CD14-positive monocyte (primary cell): ENCODE measurements at regions not wholly inside any gene's neighbourhood (a gene's known extent, or its start where the extent isn't known, plus 50 kb on each side); places are given as distances from the start of the nearest gene placed in this dataset.

Experiments
- DNase-seq, 3 donors: peaks; one replicate each; pipeline ENCODE4 v3.0.0-alpha.2; 2011 to 2022
- H2AFZ ChIP-seq: 2 replicates; pipeline ENCODE4 v1.6.0; 2012; ENCODE audit warnings: mild to moderate bottlenecking, low read depth, low read length, inconsistent platforms; ENCODE audit not compliant: insufficient read depth, poor library complexity, severe bottlenecking
- H3K27ac ChIP-seq, 2 donors: 1 replicate in 1 of 2; 2 replicates in 1 of 2; pipeline ENCODE4 v1.5.1; 2012 to 2013; ENCODE audit warnings: low read length in 2 of 2, control low read depth in 1 of 2, inconsistent platforms in 1 of 2, low read depth in 1 of 2, mild to moderate bottlenecking in 1 of 2
- H3K27me3 ChIP-seq, 2 donors: one replicate each; pipeline versions ENCODE4 v1.6.0 to v1.6.1; 2011 to 2013; ENCODE audit warnings: low read length in 2 of 2; ENCODE audit not compliant: control insufficient read depth in 2 of 2, insufficient read depth in 2 of 2
- H3K36me3 ChIP-seq, 2 donors: replicated peaks in 1 of 2; 1 replicate in 1 of 2; 2 replicates in 1 of 2; pipeline versions ENCODE4 v1.5.1 to v1.6.1; 2012 to 2013; ENCODE audit warnings: low read length in 2 of 2, control low read depth in 1 of 2, inconsistent platforms in 1 of 2, mild to moderate bottlenecking in 1 of 2; ENCODE audit not compliant: insufficient read depth in 2 of 2, control insufficient read depth in 1 of 2
- H3K4me1 ChIP-seq, 2 donors: 1 replicate in 1 of 2; 2 replicates in 1 of 2; pipeline versions ENCODE4 v1.5.1 to v1.6.1; 2012 to 2013; ENCODE audit warnings: low read length in 2 of 2, control low read depth in 1 of 2, inconsistent platforms in 1 of 2, mild to moderate bottlenecking in 1 of 2, moderate library complexity in 1 of 2; ENCODE audit not compliant: insufficient read depth in 2 of 2, control insufficient read depth in 1 of 2
- H3K4me2 ChIP-seq: replicated peaks from 2 replicates; pipeline ENCODE3; 2012; ENCODE audit warnings: low read length, moderate library complexity, mild to moderate bottlenecking; ENCODE audit not compliant: poor library complexity, severe bottlenecking; ENCODE audit errors: extremely low read depth
- H3K4me3 ChIP-seq, 3 experiments: fragments of 200-600 bp in 1 of 3; sonication (generic) in 1 of 3; replicated peaks in 1 of 3; 1 replicate in 2 of 3; 2 replicates in 1 of 3; pipeline ENCODE4 v1.5.1; 2011 to 2013; ENCODE audit warnings: low read length in 3 of 3, mild to moderate bottlenecking in 3 of 3, control low read depth in 2 of 3, low read depth in 2 of 3, inconsistent platforms in 1 of 3, moderate library complexity in 1 of 3
- H3K79me2 ChIP-seq: 2 replicates; pipeline ENCODE4 v1.6.0; 2012; ENCODE audit warnings: mild to moderate bottlenecking, control low read depth, inconsistent platforms, low read length, moderate library complexity; ENCODE audit not compliant: insufficient read depth
- H3K9ac ChIP-seq: 2 replicates; pipeline ENCODE4 v1.6.0; 2017; ENCODE audit warnings: low read length, mild to moderate bottlenecking; ENCODE audit not compliant: insufficient read depth, poor library complexity, severe bottlenecking
- H3K9me3 ChIP-seq, 2 donors: replicated peaks in 1 of 2; 1 replicate in 1 of 2; 2 replicates in 1 of 2; pipeline versions ENCODE4 v1.5.1 to v1.6.1; 2012 to 2013; ENCODE audit warnings: low read length in 2 of 2, control low read depth in 1 of 2; ENCODE audit not compliant: control insufficient read depth in 1 of 2, insufficient read depth in 1 of 2
- H4K20me1 ChIP-seq: 2 replicates; pipeline ENCODE4 v1.6.0; 2012; ENCODE audit warnings: mild to moderate bottlenecking, low read length, control low read depth, moderate library complexity; ENCODE audit not compliant: insufficient read depth
- H3K27ac Mint-ChIP-seq, 7 donors: one replicate each; pipeline ENCODE4 v1.8.0; 2020; ENCODE audit warnings: mild to moderate bottlenecking in 7 of 7, mixed read lengths in 7 of 7, moderate library complexity in 6 of 7, inconsistent platforms in 2 of 7
- H3K27me3 Mint-ChIP-seq, 3 donors: one replicate each; pipeline ENCODE4 v1.8.0; 2021 to 2022; ENCODE audit warnings: low read depth in 3 of 3, mild to moderate bottlenecking in 3 of 3, mixed read lengths in 3 of 3, moderate library complexity in 3 of 3, inconsistent platforms in 1 of 3
- H3K36me3 Mint-ChIP-seq, 2 donors: one replicate each; pipeline ENCODE4 v1.8.0; 2020; ENCODE audit warnings: mixed read lengths in 2 of 2, inconsistent platforms in 1 of 2, mild to moderate bottlenecking in 1 of 2
- H3K4me1 Mint-ChIP-seq: one replicate; pipeline ENCODE4 v1.8.0; 2020; ENCODE audit warnings: mild to moderate bottlenecking, mixed read lengths
- H3K4me3 Mint-ChIP-seq, 2 donors: one replicate each; pipeline ENCODE4 v1.8.0; 2020; ENCODE audit warnings: mild to moderate bottlenecking in 2 of 2, mixed read lengths in 2 of 2, moderate library complexity in 1 of 2
- H3K9me3 Mint-ChIP-seq, 7 donors: one replicate each; pipeline ENCODE4 v1.8.0; 2020 to 2022; ENCODE audit warnings: mixed read lengths in 7 of 7, mild to moderate bottlenecking in 6 of 7, moderate library complexity in 6 of 7, inconsistent platforms in 2 of 7
- WGBS: methylation state at CpG from one replicate; pipeline ENCODE4 v1.1.5; 2013; ENCODE audit warnings: missing lambda C conversion rate; ENCODE audit not compliant: insufficient coverage; 5-methylcytosine and 5-hydroxymethylcytosine counted together
- intact Hi-C, 2 donors: fragments of 100-400 bp; cut with micrococcal nuclease; formaldehyde crosslinking; loops; one replicate each; pipeline versions ENCODE4 v1.15.0 to v1.15.1; 2023
- TF ChIP-seq, protein P1 (sequence below): fragments of 200-600 bp; IDR thresholded peaks from one replicate; pipeline ENCODE4 v1.8.0; 2022; ENCODE audit warnings: antibody characterized with exemption, mild to moderate bottlenecking

- H3K4me2 ChIP-seq, result no peak overlapping the region
- no peak overlapping the region for H3K27ac Mint-ChIP-seq
- H3K4me1 ChIP-seq, result no peaks in the 10 kb centered on the region
- no peak overlapping the region for H3K4me3 ChIP-seq
- no peaks in the 10 kb centered on the region for H3K79me2 ChIP-seq
- no peak overlapping the region for H3K9ac ChIP-seq
- intact Hi-C loops, result no loop called here
- no peaks in the 10 kb centered on the region for H3K36me3 Mint-ChIP-seq
- WGBS, result 20% methylated on average over 1 of the region's 3 CpGs
- DNase-seq, result no peak
- H3K4me3 Mint-ChIP-seq, result no peak overlapping the region
- H3K27me3 Mint-ChIP-seq, result peaks cover 0 to 2% (median 0%) of the 10 kb centered on the region in 3 donors
- H3K36me3 ChIP-seq, result no peaks in the 10 kb centered on the region
- H4K20me1 ChIP-seq, result no peaks in the 10 kb centered on the region
- H3K4me1 Mint-ChIP-seq, result peaks cover 2% of the 10 kb centered on the region
- TF ChIP-seq, protein P1, sequence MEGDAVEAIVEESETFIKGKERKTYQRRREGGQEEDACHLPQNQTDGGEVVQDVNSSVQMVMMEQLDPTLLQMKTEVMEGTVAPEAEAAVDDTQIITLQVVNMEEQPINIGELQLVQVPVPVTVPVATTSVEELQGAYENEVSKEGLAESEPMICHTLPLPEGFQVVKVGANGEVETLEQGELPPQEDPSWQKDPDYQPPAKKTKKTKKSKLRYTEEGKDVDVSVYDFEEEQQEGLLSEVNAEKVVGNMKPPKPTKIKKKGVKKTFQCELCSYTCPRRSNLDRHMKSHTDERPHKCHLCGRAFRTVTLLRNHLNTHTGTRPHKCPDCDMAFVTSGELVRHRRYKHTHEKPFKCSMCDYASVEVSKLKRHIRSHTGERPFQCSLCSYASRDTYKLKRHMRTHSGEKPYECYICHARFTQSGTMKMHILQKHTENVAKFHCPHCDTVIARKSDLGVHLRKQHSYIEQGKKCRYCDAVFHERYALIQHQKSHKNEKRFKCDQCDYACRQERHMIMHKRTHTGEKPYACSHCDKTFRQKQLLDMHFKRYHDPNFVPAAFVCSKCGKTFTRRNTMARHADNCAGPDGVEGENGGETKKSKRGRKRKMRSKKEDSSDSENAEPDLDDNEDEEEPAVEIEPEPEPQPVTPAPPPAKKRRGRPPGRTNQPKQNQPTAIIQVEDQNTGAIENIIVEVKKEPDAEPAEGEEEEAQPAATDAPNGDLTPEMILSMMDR, result no peak
- no peak overlapping the region for H3K27ac ChIP-seq
- no peaks in the 10 kb centered on the region for H3K27me3 ChIP-seq
- H2AFZ ChIP-seq, result no peak overlapping the region
- H3K9me3 ChIP-seq, result peaks cover 0 to 12% of the 10 kb centered on the region in 2 donors
- H3K9me3 Mint-ChIP-seq, result peaks cover 2 to 8% (median 7%) of the 10 kb centered on the region in 7 donors
Observed at GRCh38 chr13:106879806-106880205, 311.9 kb upstream of the ARGLU1 start.

GRCh38 chr13:106874323-106874722 is 306.4 kb upstream of the ARGLU1 start:
- no peaks in the 10 kb centered on the region for H3K36me3 Mint-ChIP-seq
- H3K4me1 Mint-ChIP-seq, result peaks cover 7% of the 10 kb centered on the region
- Histone ChIP-seq H3K4me3 (no peak overlapping the region), H3K36me3 (no peaks in the 10 kb centered on the region), H3K79me2 (no peaks in the 10 kb centered on the region), H4K20me1 (no peaks in the 10 kb centered on the region), H2AFZ (no peak overlapping the region), H3K4me2 (no peak overlapping the region), H3K27ac (no peak overlapping the region), H3K4me1 (no peaks in the 10 kb centered on the region), H3K9ac (no peak overlapping the region), H3K27me3 (no peaks in the 10 kb centered on the region), H3K9me3 (peaks cover 0 to 9% of the 10 kb centered on the region in 2 donors)
- H3K27me3 Mint-ChIP-seq, result peaks cover 0 to 2% (median 0%) of the 10 kb centered on the region in 3 donors
- TF ChIP-seq, protein P1, result no peak
- intact Hi-C loops, result no loop called here
- peaks cover 2 to 8% (median 5%) of the 10 kb centered on the region in 7 donors for H3K9me3 Mint-ChIP-seq
- WGBS, result 0% methylated on average over 1 of the region's 2 CpGs
- H3K4me3 Mint-ChIP-seq, result no peak overlapping the region
- H3K27ac Mint-ChIP-seq, result no peak overlapping the region
- no peak for DNase-seq
